ENCODE measurements at regions not wholly inside any gene's neighbourhood (a gene's known extent, or its start where the extent isn't known, plus 50 kb on each side); places are given as distances from the start of the nearest gene placed in this dataset.

DNA sequence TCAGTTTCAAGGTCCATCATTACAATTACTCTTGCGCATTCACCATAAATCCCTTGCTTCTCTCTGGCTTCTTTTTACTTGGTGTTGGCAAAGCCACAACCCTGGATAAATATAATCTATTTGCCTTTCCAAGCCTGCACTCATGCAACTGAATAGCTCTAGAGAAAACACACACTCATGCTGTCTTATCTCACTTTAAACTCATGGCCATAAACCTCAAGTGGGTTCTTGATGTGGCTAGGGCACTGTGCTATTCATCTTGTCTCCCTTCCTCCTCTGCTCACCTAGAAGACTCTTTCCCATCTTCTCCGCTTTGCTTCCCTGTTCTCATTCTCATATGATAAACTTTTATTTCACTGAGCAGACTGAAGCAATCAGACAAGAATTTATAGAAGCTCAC is 165.4 kb upstream of the MTPN start:
- TF ChIP-seq POLR2A (IDR thresholded peaks at IDR 0.05; ENCODE audit: low read depth) (no peak), EP300 (IDR thresholded peaks at IDR 0.05) (no peak)
- TF ChIP-seq, protein P1, sequence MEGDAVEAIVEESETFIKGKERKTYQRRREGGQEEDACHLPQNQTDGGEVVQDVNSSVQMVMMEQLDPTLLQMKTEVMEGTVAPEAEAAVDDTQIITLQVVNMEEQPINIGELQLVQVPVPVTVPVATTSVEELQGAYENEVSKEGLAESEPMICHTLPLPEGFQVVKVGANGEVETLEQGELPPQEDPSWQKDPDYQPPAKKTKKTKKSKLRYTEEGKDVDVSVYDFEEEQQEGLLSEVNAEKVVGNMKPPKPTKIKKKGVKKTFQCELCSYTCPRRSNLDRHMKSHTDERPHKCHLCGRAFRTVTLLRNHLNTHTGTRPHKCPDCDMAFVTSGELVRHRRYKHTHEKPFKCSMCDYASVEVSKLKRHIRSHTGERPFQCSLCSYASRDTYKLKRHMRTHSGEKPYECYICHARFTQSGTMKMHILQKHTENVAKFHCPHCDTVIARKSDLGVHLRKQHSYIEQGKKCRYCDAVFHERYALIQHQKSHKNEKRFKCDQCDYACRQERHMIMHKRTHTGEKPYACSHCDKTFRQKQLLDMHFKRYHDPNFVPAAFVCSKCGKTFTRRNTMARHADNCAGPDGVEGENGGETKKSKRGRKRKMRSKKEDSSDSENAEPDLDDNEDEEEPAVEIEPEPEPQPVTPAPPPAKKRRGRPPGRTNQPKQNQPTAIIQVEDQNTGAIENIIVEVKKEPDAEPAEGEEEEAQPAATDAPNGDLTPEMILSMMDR (IDR thresholded peaks at IDR 0.05) = no peak
